Hepatocyte (in vitro differentiated cells): ENCODE measurements at regions not wholly inside any gene's neighbourhood (a gene's known extent, or its start where the extent isn't known, plus 50 kb on each side); places are given as distances from the start of the nearest gene placed in this dataset.

Experiments used
- DNase-seq: peaks from one replicate; pipeline ENCODE4 v3.0.0-alpha.2; 2016; ENCODE audit warnings: low spot score
- H2AFZ ChIP-seq: fragments of 200-600 bp; sonication (generic); 2 replicates; pipeline ENCODE4 v1.6.0; 2016; ENCODE audit warnings: antibody characterized with exemption, mild to moderate bottlenecking
- H3K27ac ChIP-seq: fragments of 200-600 bp; sonication (generic); 2 replicates; pipeline ENCODE4 v1.5.1; 2016; ENCODE audit warnings: mild to moderate bottlenecking
- H3K27me3 ChIP-seq: fragments of 200-600 bp; sonication (generic); 2 replicates; pipeline ENCODE4 v1.6.1; 2016
- H3K36me3 ChIP-seq: fragments of 200-600 bp; sonication (generic); replicated peaks from 2 replicates; pipeline ENCODE4 v1.5.1; 2016; ENCODE audit warnings: low read depth; ENCODE audit not compliant: insufficient read depth
- H3K4me1 ChIP-seq: fragments of 200-600 bp; sonication (generic); 2 replicates; pipeline ENCODE4 v1.5.1; 2016; ENCODE audit warnings: mild to moderate bottlenecking, moderate library complexity; ENCODE audit not compliant: insufficient read depth
- H3K4me2 ChIP-seq: fragments of 200-600 bp; sonication (generic); 2 replicates; pipeline ENCODE4 v1.6.0; 2016
- H3K4me3 ChIP-seq: fragments of 200-600 bp; sonication (generic); 2 replicates; pipeline ENCODE4 v1.5.1; 2016; ENCODE audit warnings: mild to moderate bottlenecking
- H3K79me2 ChIP-seq: fragments of 200-600 bp; sonication (generic); 2 replicates; pipeline ENCODE4 v1.6.0; 2017; ENCODE audit warnings: mild to moderate bottlenecking
- H3K9me2 ChIP-seq: fragments of 200-600 bp; sonication (generic); replicated peaks from 2 replicates; pipeline ENCODE4 v1.6.0; 2017; ENCODE audit warnings: mild to moderate bottlenecking; ENCODE audit not compliant: insufficient read depth
- H3K9me3 ChIP-seq: fragments of 200-600 bp; sonication (generic); 2 replicates; pipeline ENCODE4 v1.5.1; 2016; ENCODE audit warnings: low read depth, mild to moderate bottlenecking
- H4K20me1 ChIP-seq: fragments of 200-600 bp; sonication (generic); 2 replicates; pipeline ENCODE4 v1.6.0; 2016; ENCODE audit warnings: mild to moderate bottlenecking; ENCODE audit not compliant: insufficient read depth, poor library complexity, severe bottlenecking
- CTCF ChIP-seq: fragments of 200-600 bp; sonication (generic); IDR thresholded peaks from 2 replicates; pipeline ENCODE4 v1.5.1; 2016; ENCODE audit warnings: antibody characterized with exemption, mild to moderate bottlenecking; ENCODE audit not compliant: poor library complexity
- EZH2 ChIP-seq: fragments of 200-600 bp; sonication (generic); IDR thresholded peaks from 2 replicates; pipeline ENCODE4 v1.6.1; 2016; ENCODE audit warnings: antibody characterized with exemption, mild to moderate bottlenecking, borderline replicate concordance
- EZH2phosphoT487 ChIP-seq: fragments of 200-600 bp; sonication (generic); IDR thresholded peaks from one replicate; pipeline ENCODE4 v1.6.1; 2018; ENCODE audit warnings: antibody characterized with exemption, mild to moderate bottlenecking, low read depth, moderate library complexity; ENCODE audit not compliant: unreplicated experiment, severe bottlenecking
- WGBS: methylation state at CpG from one replicate; pipeline ENCODE4 v1.1.6; 2016; ENCODE audit warnings: low lambda C conversion rate; ENCODE audit errors: missing lambda C conversion rate; 5-methylcytosine and 5-hydroxymethylcytosine counted together

DNA sequence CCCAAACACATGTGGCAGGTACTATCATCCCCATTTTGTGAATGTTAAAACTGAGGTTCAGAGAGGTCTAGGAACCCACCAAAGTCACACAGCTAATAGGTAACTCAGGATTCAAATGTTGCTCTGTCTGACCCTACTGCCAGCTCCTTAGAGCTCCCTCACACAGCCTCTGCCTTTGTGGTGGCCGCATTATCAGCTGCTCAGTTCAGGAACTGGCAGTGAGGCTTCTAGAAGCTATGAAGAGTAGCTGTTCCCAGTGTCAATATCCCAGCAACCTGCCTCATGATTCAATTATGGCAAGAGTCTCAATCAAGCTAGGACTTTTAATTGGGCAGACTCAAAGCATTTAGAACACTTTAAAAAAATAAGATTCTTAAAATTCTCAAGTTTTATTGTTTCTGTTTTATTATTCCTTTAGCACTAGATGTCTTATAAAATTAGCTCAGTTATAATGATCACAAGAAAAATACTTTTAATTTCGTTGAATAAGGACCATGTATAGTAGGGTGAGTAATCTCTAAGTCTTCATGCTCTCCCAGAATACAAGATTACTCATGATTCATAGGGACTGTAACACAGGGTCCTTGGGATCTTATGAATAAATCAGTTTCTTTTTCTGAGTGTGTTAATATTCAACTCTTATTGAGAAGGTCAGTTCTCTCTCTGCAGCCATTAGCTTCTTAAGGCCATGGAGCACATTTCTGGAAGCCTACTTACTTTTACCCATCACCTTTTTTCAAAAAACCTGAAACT, 342.7 kb downstream of the RND3 start:
- Histone ChIP-seq H3K27ac (no peak overlapping the region), H3K4me3 (no peak overlapping the region), H3K27me3 (no peaks in the 10 kb centered on the region), H3K36me3 (no peaks in the 10 kb centered on the region), H2AFZ (no peak overlapping the region), H3K4me2 (no peak overlapping the region), H3K9me3 (no peaks in the 10 kb centered on the region), H4K20me1 (no peaks in the 10 kb centered on the region), H3K79me2 (no peaks in the 10 kb centered on the region), H3K4me1 (no peaks in the 10 kb centered on the region), H3K9me2 (no peaks in the 10 kb centered on the region)
- WGBS, result 89% methylated on average over 2 of the region's 2 CpGs
- TF ChIP-seq EZH2 (no peak), CTCF (no peak), EZH2phosphoT487 (no peak)
- DNase-seq, result no peak

GRCh38 chr2:150143087-150143536, 344.4 kb downstream of the RND3 start:
- Histone ChIP-seq H2AFZ (no peak overlapping the region), H3K79me2 (no peaks in the 10 kb centered on the region), H4K20me1 (no peaks in the 10 kb centered on the region), H3K4me3 (no peak overlapping the region), H3K9me2 (no peaks in the 10 kb centered on the region), H3K27ac (no peak overlapping the region), H3K4me2 (no peak overlapping the region), H3K4me1 (no peaks in the 10 kb centered on the region), H3K9me3 (no peaks in the 10 kb centered on the region), H3K36me3 (no peaks in the 10 kb centered on the region), H3K27me3 (no peaks in the 10 kb centered on the region)
- TF ChIP-seq CTCF (no peak), EZH2 (no peak), EZH2phosphoT487 (no peak)
- 79% methylated on average over 7 of the region's 7 CpGs for WGBS
- no peak for DNase-seq

- TF ChIP-seq EZH2phosphoT487 (no peak), CTCF (no peak), EZH2 (no peak)
- H2AFZ ChIP-seq, result no peak overlapping the region
- no peaks in the 10 kb centered on the region for H3K4me1 ChIP-seq
- H3K27ac ChIP-seq, result no peak overlapping the region
- no peaks in the 10 kb centered on the region for H3K9me3 ChIP-seq
- H3K4me3 ChIP-seq, result no peak overlapping the region
- WGBS, result 94% methylated on average over 1 of the region's 1 CpG
- H3K27me3 ChIP-seq, result no peaks in the 10 kb centered on the region
- no peak overlapping the region for H3K4me2 ChIP-seq
- no peaks in the 10 kb centered on the region for H3K36me3 ChIP-seq
- DNase-seq, result no peak
- H4K20me1 ChIP-seq, result no peaks in the 10 kb centered on the region
- no peaks in the 10 kb centered on the region for H3K79me2 ChIP-seq
- no peaks in the 10 kb centered on the region for H3K9me2 ChIP-seq
Measured at GRCh38 chr2:150142561-150142960, 344.9 kb downstream of the RND3 start.
